GM21367 (cell line): ENCODE measurements at regions not wholly inside any gene's neighbourhood (a gene's known extent, or its start where the extent isn't known, plus 50 kb on each side); places are given as distances from the start of the nearest gene placed in this dataset.

Source experiments
- ATAC-seq: cut with Tn5 transposase; IDR thresholded peaks from one replicate; pipeline ENCODE4 v1.9.1; 2021; ENCODE audit not compliant: unreplicated experiment

- no peak for ATAC-seq
Measured at GRCh38 chr5:161134956-161135355, 282.9 kb upstream of the ATP10B start.

- ATAC-seq: no peak
Measured at GRCh38 chr5:161134083-161134482, 282.1 kb upstream of the ATP10B start.

GRCh38 chr5:161115941-161116340 lies 263.9 kb upstream of the ATP10B start:
- no peak for ATAC-seq

GRCh38 chr5:161112371-161112770 lies 260.4 kb upstream of the ATP10B start:
- no peak for ATAC-seq

GRCh38 chr5:161105525-161105924 lies 253.5 kb upstream of the ATP10B start:
- ATAC-seq: no peak

GRCh38 chr5:161098516-161098915 lies 246.5 kb upstream of the ATP10B start:
- ATAC-seq: no peak

- ATAC-seq: no peak
Measured at GRCh38 chr5:161096581-161096980, 244.6 kb upstream of the ATP10B start.

- no peak for ATAC-seq
Measured at GRCh38 chr5:161095953-161096352, 243.9 kb upstream of the ATP10B start.

- no peak for ATAC-seq
Measured at GRCh38 chr5:161094411-161094810, 242.4 kb upstream of the ATP10B start.

- no peak for ATAC-seq
Measured at GRCh38 chr5:161093100-161093499, 241.1 kb upstream of the ATP10B start.

GRCh38 chr5:161089569-161089968 lies 237.6 kb upstream of the ATP10B start:
- no peak for ATAC-seq

GRCh38 chr5:161086461-161086860 lies 234.4 kb upstream of the ATP10B start:
- ATAC-seq: no peak

- no peak for ATAC-seq
Measured at GRCh38 chr5:161085056-161085455, 233.0 kb upstream of the ATP10B start.

- no peak for ATAC-seq
Measured at GRCh38 chr5:161084115-161084514, 232.1 kb upstream of the ATP10B start.

GRCh38 chr5:161078793-161079192 lies 226.8 kb upstream of the ATP10B start:
- no peak for ATAC-seq

- ATAC-seq: no peak
Measured at GRCh38 chr5:161077936-161078545, 226.0 kb upstream of the ATP10B start.

GRCh38 chr5:161077496-161077895 lies 225.5 kb upstream of the ATP10B start:
- no peak for ATAC-seq

GRCh38 chr5:161064781-161065180 lies 212.8 kb upstream of the ATP10B start:
- no peak for ATAC-seq

- ATAC-seq: no peak
Measured at GRCh38 chr5:161064297-161064696, 212.3 kb upstream of the ATP10B start.

- ATAC-seq: no peak
Measured at GRCh38 chr5:161058781-161059180, 206.8 kb upstream of the ATP10B start.

- no peak for ATAC-seq
Measured at GRCh38 chr5:161051920-161052500, 200.0 kb upstream of the ATP10B start.

GRCh38 chr5:161047024-161047423 lies 195.0 kb upstream of the ATP10B start:
- ATAC-seq: no peak

- no peak for ATAC-seq
Measured at GRCh38 chr5:161042862-161043261, 190.9 kb upstream of the ATP10B start.
